Smooth muscle cell (in vitro differentiated cells): ENCODE measurements at regions not wholly inside any gene's neighbourhood (a gene's known extent, or its start where the extent isn't known, plus 50 kb on each side); places are given as distances from the start of the nearest gene placed in this dataset.

Experiments
- DNase-seq: peaks from one replicate; lab custom pipeline; 2025; ENCODE audit not compliant: unreplicated experiment; lab: John Stamatoyannopoulos, UW
- H2AFZ ChIP-seq: fragments of 200-600 bp; sonication (generic); 2 replicates; pipeline ENCODE4 v1.6.0; 2016; ENCODE audit warnings: antibody characterized with exemption, low read depth, mild to moderate bottlenecking
- H3F3A ChIP-seq: fragments of 200-600 bp; sonication (generic); 2 replicates; pipeline ENCODE4 v1.6.0; 2017; ENCODE audit warnings: antibody characterized with exemption, low read depth
- H3K27ac ChIP-seq: fragments of 200-600 bp; sonication (generic); 2 replicates; pipeline ENCODE4 v1.5.1; 2016; ENCODE audit warnings: low read depth, mild to moderate bottlenecking
- H3K27me3 ChIP-seq: fragments of 200-600 bp; sonication (generic); 2 replicates; pipeline ENCODE4 v1.6.1; 2016; ENCODE audit warnings: low read depth, mild to moderate bottlenecking
- H3K36me3 ChIP-seq: fragments of 200-600 bp; sonication (generic); 2 replicates; pipeline ENCODE4 v1.5.1; 2016; ENCODE audit warnings: low read depth
- H3K4me1 ChIP-seq: fragments of 200-600 bp; sonication (generic); 2 replicates; pipeline ENCODE4 v1.5.1; 2016; ENCODE audit warnings: low read depth
- H3K4me2 ChIP-seq: fragments of 200-600 bp; sonication (generic); 2 replicates; pipeline ENCODE4 v1.6.0; 2016; ENCODE audit warnings: mild to moderate bottlenecking
- H3K4me3 ChIP-seq: fragments of 200-600 bp; sonication (generic); 2 replicates; pipeline ENCODE4 v1.5.1; 2016; ENCODE audit warnings: mild to moderate bottlenecking
- H3K79me2 ChIP-seq: fragments of 200-600 bp; sonication (generic); 2 replicates; pipeline ENCODE4 v1.6.0; 2016; ENCODE audit warnings: low read depth, mild to moderate bottlenecking
- H3K9ac ChIP-seq: fragments of 200-600 bp; sonication (generic); 2 replicates; pipeline ENCODE4 v1.6.0; 2016; ENCODE audit warnings: low read depth
- H3K9me3 ChIP-seq: fragments of 200-600 bp; sonication (generic); replicated peaks from 2 replicates; pipeline ENCODE4 v1.5.1; 2016; ENCODE audit warnings: low read depth
- H4K20me1 ChIP-seq: fragments of 200-600 bp; sonication (generic); 2 replicates; pipeline ENCODE4 v1.6.0; 2016; ENCODE audit warnings: low read depth
- CTCF ChIP-seq: fragments of 200-600 bp; sonication (generic); IDR thresholded peaks from 2 replicates; pipeline ENCODE4 v1.5.1; 2017; ENCODE audit warnings: borderline replicate concordance, mild to moderate bottlenecking, antibody characterized with exemption; ENCODE audit not compliant: insufficient read depth, poor library complexity, severe bottlenecking
- WGBS: methylation state at CpG from one replicate; pipeline ENCODE4 v1.1.7; 2016; ENCODE audit warnings: low lambda C conversion rate; 5-methylcytosine and 5-hydroxymethylcytosine counted together

- Histone ChIP-seq H3F3A (no peaks in the 10 kb centered on the region), H2AFZ (no peak overlapping the region), H3K4me3 (no peak overlapping the region), H3K9ac (no peak overlapping the region), H3K27ac (no peak overlapping the region), H3K79me2 (no peaks in the 10 kb centered on the region), H3K27me3 (no peaks in the 10 kb centered on the region), H3K4me1 (no peaks in the 10 kb centered on the region), H3K4me2 (no peak overlapping the region), H4K20me1 (no peaks in the 10 kb centered on the region), H3K9me3 (no peaks in the 10 kb centered on the region), H3K36me3 (no peaks in the 10 kb centered on the region)
- 93% methylated on average over 4 of the region's 4 CpGs for WGBS
- TF ChIP-seq CTCF: no peak
- no peak for DNase-seq
Measured at GRCh38 chr4:89509708-89510281, 202.2 kb upstream of the GPRIN3 start.

GRCh38 chr4:89506866-89507491 is 199.4 kb upstream of the GPRIN3 start:
- H4K20me1 ChIP-seq: no peaks in the 10 kb centered on the region

GRCh38 chr4:89502581-89502980 is 195.0 kb upstream of the GPRIN3 start:
- Histone ChIP-seq H3K4me1 (no peaks in the 10 kb centered on the region), H3K4me2 (no peak overlapping the region), H2AFZ (no peak overlapping the region), H3F3A (no peaks in the 10 kb centered on the region), H3K27me3 (no peaks in the 10 kb centered on the region), H3K27ac (no peak overlapping the region), H3K4me3 (no peak overlapping the region), H3K36me3 (no peaks in the 10 kb centered on the region), H4K20me1 (no peaks in the 10 kb centered on the region), H3K9ac (no peak overlapping the region), H3K79me2 (no peaks in the 10 kb centered on the region), H3K9me3 (no peaks in the 10 kb centered on the region)
- DNase-seq: no peak
- WGBS: 93% methylated on average over 1 of the region's 1 CpG
- no peak for TF ChIP-seq CTCF

More at GRCh38 chr4:89506866-89507491, 199.4 kb upstream of the GPRIN3 start:
- no peak overlapping the region for H3K9ac ChIP-seq
- H2AFZ ChIP-seq: no peak overlapping the region
- H3K4me2 ChIP-seq: no peak overlapping the region
- no peaks in the 10 kb centered on the region for H3K36me3 ChIP-seq
- H3K79me2 ChIP-seq: no peaks in the 10 kb centered on the region
- no peak for TF ChIP-seq CTCF
- no peaks in the 10 kb centered on the region for H3K27me3 ChIP-seq
- no peaks in the 10 kb centered on the region for H3K9me3 ChIP-seq
- no peak for DNase-seq
- no peaks in the 10 kb centered on the region for H3K4me1 ChIP-seq
- H3K27ac ChIP-seq: no peak overlapping the region
- H3F3A ChIP-seq: no peaks in the 10 kb centered on the region
- no peak overlapping the region for H3K4me3 ChIP-seq
- 92% methylated on average over 3 of the region's 3 CpGs for WGBS
